ENCODE measurements at regions not wholly inside any gene's neighbourhood (a gene's known extent, or its start where the extent isn't known, plus 50 kb on each side); places are given as distances from the start of the nearest gene placed in this dataset.

DNA sequence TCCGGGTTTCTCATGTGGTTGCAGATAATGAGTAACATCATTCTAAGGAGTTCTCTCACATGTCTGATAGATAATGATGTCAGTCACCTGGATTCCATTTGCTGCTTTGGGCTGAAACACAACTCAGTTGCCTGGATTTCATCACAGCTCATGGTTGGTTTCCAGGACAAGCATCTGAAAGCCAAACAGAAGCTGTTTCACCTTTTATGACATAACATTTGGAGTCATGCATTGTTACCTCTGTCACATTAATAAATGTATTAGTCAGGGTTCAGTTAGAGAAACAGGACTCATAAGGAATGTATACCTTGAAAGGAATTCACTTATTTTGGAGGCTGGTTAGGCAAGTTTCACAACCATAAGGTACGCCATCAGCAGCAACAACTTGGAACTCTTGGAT is 251.9 kb upstream of the ATXN7L3B start:
- Histone ChIP-seq H3K27me3 (no peaks in the 10 kb centered on the region), H3K27ac (no peak overlapping the region), H3K36me3 (no peaks in the 10 kb centered on the region), H3K4me1 (no peaks in the 10 kb centered on the region), H3K9me3 (no peaks in the 10 kb centered on the region), H3K4me3 (no peak overlapping the region)
- intact Hi-C loops (cut with DNase I), result no loop called here
- TF ChIP-seq, protein P1, sequence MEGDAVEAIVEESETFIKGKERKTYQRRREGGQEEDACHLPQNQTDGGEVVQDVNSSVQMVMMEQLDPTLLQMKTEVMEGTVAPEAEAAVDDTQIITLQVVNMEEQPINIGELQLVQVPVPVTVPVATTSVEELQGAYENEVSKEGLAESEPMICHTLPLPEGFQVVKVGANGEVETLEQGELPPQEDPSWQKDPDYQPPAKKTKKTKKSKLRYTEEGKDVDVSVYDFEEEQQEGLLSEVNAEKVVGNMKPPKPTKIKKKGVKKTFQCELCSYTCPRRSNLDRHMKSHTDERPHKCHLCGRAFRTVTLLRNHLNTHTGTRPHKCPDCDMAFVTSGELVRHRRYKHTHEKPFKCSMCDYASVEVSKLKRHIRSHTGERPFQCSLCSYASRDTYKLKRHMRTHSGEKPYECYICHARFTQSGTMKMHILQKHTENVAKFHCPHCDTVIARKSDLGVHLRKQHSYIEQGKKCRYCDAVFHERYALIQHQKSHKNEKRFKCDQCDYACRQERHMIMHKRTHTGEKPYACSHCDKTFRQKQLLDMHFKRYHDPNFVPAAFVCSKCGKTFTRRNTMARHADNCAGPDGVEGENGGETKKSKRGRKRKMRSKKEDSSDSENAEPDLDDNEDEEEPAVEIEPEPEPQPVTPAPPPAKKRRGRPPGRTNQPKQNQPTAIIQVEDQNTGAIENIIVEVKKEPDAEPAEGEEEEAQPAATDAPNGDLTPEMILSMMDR (IDR thresholded peaks at IDR 0.05), result no peak
- ATAC-seq (no peak), DNase-seq (no peak)

DNA sequence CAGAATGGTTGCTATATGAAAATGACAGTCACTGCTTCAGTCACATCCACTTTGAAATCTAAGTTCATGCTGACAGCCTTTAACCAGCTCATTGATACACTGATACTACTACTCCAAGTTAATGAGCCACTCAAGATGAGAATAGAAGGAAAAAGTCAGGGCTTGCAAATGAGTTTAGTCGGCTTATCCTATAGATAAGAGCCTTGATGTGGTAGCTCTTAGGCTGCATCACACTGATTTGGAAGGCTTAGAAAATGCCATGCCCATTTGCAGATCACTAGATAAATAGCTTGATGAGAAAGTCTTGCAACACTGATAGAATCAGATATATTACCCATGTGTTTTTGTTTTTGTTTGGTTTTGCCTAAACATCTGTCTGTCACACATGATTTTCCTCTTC is 251.4 kb upstream of the ATXN7L3B start:
- intact Hi-C loops (cut with DNase I), result no loop called here
- ATAC-seq, result no peak
- DNase-seq, result no peak
- H3K9me3 ChIP-seq, result no peaks in the 10 kb centered on the region
- H3K27me3 ChIP-seq, result no peaks in the 10 kb centered on the region
- H3K4me3 ChIP-seq, result no peak overlapping the region
- no peak overlapping the region for H3K27ac ChIP-seq
- H3K36me3 ChIP-seq, result no peaks in the 10 kb centered on the region
- H3K4me1 ChIP-seq, result no peaks in the 10 kb centered on the region
- TF ChIP-seq, protein P1 (IDR thresholded peaks at IDR 0.05), result no peak

DNA sequence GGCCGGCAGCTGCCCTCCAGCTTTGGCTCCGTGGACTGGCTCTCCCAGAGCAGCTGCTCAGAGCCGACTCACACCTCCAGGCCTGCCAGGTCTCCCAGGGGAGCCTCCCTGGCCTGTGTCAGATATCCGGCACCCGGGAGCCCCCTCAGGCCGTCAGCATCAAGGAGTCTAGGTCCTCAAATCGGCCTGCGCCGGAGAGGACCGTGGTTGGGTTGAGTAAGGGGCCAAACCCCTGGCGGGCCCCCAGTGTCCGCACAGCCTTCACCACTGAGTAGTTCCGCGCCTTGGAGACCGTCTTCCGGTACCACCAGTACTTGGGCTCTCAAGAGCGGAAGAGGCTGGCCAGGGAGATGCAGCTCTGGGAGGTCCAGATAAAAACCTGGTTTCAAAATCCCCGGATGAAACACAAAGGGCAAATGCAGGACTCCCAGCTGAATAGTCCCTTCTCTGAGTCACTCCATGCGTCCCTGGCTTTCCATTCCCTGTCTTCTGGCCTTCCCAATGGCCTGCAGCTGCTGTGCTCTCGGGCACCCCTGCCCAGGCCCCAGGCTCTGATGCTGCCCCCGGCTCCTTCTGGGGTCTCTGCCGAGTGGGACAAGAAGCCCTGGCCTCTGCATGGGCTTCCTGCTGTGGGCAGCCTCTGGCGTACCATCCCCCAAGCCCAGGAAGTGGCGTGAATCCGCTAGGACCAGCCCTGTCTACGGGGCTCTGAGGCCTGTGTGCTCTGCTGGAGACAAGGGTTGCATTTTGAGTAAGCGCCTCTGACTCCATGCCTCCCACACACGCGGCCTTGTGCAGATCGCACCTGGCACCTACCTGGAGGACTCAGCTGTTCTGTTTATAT is 245.1 kb upstream of the ATXN7L3B start:
- Histone ChIP-seq H3K4me1 (no peaks in the 10 kb centered on the region), H3K27me3 (no peaks in the 10 kb centered on the region), H3K36me3 (no peaks in the 10 kb centered on the region), H3K27ac (no peak overlapping the region), H3K9me3 (no peaks in the 10 kb centered on the region), H3K4me3 (no peak overlapping the region)
- DNase-seq (no peak), ATAC-seq (peak; percentile 30)
- TF ChIP-seq, protein P1 (IDR thresholded peaks at IDR 0.05), result no peak
- intact Hi-C loops (cut with DNase I), result no loop called here

DNA sequence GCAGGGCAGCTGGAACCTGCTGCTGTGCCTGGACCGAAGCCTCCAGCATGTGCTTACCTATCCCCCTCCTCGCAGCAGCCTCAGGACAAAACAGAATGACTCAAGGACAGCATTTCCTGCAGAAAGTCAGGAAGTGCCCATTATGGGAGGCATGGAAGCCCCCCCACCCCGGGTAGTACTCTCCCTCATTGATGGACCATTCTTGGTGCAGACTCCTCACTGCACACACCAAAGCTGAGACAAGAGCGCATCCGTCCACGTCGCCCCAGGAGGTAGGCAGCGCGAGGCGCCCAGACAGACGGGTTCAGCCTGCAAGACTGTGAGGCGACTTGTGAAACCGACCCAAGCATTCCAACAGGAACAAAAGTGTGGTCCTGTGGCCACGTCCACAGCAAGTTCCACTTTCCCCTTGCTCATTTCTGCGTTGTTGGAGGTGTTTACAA is 243.9 kb upstream of the ATXN7L3B start:
- H3K27ac ChIP-seq, result no peak overlapping the region
- peak; percentile 37 for ATAC-seq
- no peaks in the 10 kb centered on the region for H3K4me1 ChIP-seq
- intact Hi-C loops (cut with DNase I), result no loop called here
- TF ChIP-seq, protein P1 (IDR thresholded peaks at IDR 0.05), result no peak
- no peak for DNase-seq
- no peaks in the 10 kb centered on the region for H3K36me3 ChIP-seq
- H3K4me3 ChIP-seq, result no peak overlapping the region
- H3K9me3 ChIP-seq, result no peaks in the 10 kb centered on the region
- no peaks in the 10 kb centered on the region for H3K27me3 ChIP-seq

DNA sequence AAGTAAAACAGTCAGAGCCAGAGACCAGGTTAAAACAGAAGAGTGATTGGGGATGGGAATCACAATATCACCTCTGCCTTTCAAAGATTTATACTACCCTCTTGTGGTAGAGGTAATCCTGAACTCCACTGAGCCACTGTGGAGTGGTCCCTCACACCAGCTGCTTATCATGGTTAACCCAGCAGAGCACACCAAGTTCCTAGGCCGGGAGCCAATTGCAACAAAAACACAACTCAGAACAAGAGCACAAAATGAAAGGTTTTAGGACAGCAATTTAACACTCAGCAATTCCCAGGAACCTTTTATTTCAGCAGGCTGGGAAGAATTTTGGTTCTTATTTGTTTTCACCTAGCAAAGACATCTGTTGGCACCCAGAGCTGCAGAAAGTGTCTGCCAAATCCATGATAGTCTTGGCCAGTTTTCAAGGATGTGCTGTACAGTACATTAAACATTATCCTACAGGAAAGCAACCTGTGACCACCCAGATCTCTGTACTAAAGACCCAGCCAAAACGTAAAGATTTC is 220.5 kb upstream of the ATXN7L3B start:
- TF ChIP-seq, protein P1 (IDR thresholded peaks at IDR 0.05), result peak; percentile 20
- Histone ChIP-seq H3K4me1 (no peaks in the 10 kb centered on the region), H3K27me3 (no peaks in the 10 kb centered on the region), H3K36me3 (no peaks in the 10 kb centered on the region), H3K9me3 (no peaks in the 10 kb centered on the region), H3K27ac (no peak overlapping the region), H3K4me3 (no peak overlapping the region)
- intact Hi-C loops (cut with DNase I), result no loop called here
- DNase-seq, result no peak
- peak; percentile 64 for ATAC-seq
